Activated CD4-positive, alpha-beta T cell treated with anti-CD3 and anti-CD28 coated beads, Interleukin-2, Interleukin-4, amounts not matched to agents 100 ng/mL and 50 ng/mL, durations not matched to agents 16 hours and 8 hours (primary cell): ENCODE measurements at regions not wholly inside any gene's neighbourhood (a gene's known extent, or its start where the extent isn't known, plus 50 kb on each side); places are given as distances from the start of the nearest gene placed in this dataset.
"Not testable (repeated sequence)": the region's sequence is repeated elsewhere in the genome, so short reads cannot be mapped to it uniquely, and the experiment has no call there.

Experiments
- DNase-seq: peaks from one replicate; pipeline ENCODE4 v3.0.0-alpha.2; 2020; ENCODE audit warnings: low spot score

GRCh38 chrX:9388450-9388849 lies 76.4 kb upstream of the TBL1X start:
- no peak for DNase-seq

GRCh38 chrX:9390121-9390520 lies 74.7 kb upstream of the TBL1X start:
- no peak for DNase-seq

- DNase-seq: no peak
These were observed 74.0 kb upstream of the TBL1X start for GRCh38 chrX:9390693-9391368.

GRCh38 chrX:9392445-9392844 lies 72.4 kb upstream of the TBL1X start:
- DNase-seq: no peak

- DNase-seq: no peak
These were observed 71.3 kb upstream of the TBL1X start for GRCh38 chrX:9393571-9393970.

- DNase-seq: no peak
These were observed 70.6 kb upstream of the TBL1X start for GRCh38 chrX:9394212-9394611.

- no peak for DNase-seq
These were observed 67.9 kb upstream of the TBL1X start for GRCh38 chrX:9396930-9397329.

GRCh38 chrX:9401051-9401450 lies 63.8 kb upstream of the TBL1X start:
- DNase-seq: no peak

- DNase-seq: no peak
These were observed 61.5 kb upstream of the TBL1X start for GRCh38 chrX:9403374-9403773.

- peak; percentile 24 for DNase-seq
These were observed 59.2 kb upstream of the TBL1X start for GRCh38 chrX:9405635-9406034.

GRCh38 chrX:9410889-9411288 lies 54.0 kb upstream of the TBL1X start:
- not testable (repeated sequence) for DNase-seq

GRCh38 chrX:9411682-9412081 lies 53.2 kb upstream of the TBL1X start:
- DNase-seq: not testable (repeated sequence)

- DNase-seq: no peak
These were observed 50.4 kb upstream of the TBL1X start for GRCh38 chrX:9414416-9414815.
